ENCODE measurements at regions not wholly inside any gene's neighbourhood (a gene's known extent, or its start where the extent isn't known, plus 50 kb on each side); places are given as distances from the start of the nearest gene placed in this dataset.

DNA sequence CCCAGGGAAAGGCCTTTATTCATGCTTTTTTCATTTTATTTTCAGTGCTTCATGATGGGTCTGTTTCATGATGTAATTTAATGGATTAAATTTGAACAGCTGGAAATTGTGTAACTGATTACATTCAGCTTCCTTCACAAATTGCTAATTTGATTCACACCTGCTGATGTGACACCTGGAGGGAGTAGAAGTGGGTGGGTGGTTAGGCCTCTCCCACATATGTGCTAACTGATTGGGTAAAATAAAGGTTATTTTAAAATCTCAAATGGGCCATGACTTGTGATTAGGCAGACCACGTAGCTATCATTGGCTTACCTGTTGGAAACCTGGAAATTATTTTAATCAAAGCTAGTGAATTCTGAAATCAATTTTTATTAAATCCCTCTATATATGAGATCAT, 142.1 kb downstream of the GXYLT1 start:
- TF ChIP-seq, protein P1, sequence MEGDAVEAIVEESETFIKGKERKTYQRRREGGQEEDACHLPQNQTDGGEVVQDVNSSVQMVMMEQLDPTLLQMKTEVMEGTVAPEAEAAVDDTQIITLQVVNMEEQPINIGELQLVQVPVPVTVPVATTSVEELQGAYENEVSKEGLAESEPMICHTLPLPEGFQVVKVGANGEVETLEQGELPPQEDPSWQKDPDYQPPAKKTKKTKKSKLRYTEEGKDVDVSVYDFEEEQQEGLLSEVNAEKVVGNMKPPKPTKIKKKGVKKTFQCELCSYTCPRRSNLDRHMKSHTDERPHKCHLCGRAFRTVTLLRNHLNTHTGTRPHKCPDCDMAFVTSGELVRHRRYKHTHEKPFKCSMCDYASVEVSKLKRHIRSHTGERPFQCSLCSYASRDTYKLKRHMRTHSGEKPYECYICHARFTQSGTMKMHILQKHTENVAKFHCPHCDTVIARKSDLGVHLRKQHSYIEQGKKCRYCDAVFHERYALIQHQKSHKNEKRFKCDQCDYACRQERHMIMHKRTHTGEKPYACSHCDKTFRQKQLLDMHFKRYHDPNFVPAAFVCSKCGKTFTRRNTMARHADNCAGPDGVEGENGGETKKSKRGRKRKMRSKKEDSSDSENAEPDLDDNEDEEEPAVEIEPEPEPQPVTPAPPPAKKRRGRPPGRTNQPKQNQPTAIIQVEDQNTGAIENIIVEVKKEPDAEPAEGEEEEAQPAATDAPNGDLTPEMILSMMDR (IDR thresholded peaks at IDR 0.05) = no peak
- TF ChIP-seq POLR2A (IDR thresholded peaks at IDR 0.05) = no peak

Measured in uterus (tissue), 2 donors.